Lung (tissue), 11 donors: ENCODE measurements at regions not wholly inside any gene's neighbourhood (a gene's known extent, or its start where the extent isn't known, plus 50 kb on each side); places are given as distances from the start of the nearest gene placed in this dataset.

Experiments used
- ATAC-seq: fragments of 200-7000 bp; cut with Tn5 transposase; one replicate; pipeline ENCODE4 v1.9.1; 2020; ENCODE audit warnings: moderate number of reproducible peaks; ENCODE audit not compliant: insufficient read depth, low FRiP score
- DNase-seq, 3 donors: peaks; one replicate each; pipeline ENCODE4 v3.0.0-alpha.2; 2013 to 2017
- H3K27ac ChIP-seq, 2 donors: one replicate each; pipeline ENCODE4 v1.5.1; 2013; ENCODE audit warnings: mild to moderate bottlenecking in 2 of 2, moderate library complexity in 2 of 2, control low read depth in 1 of 2, inconsistent platforms in 1 of 2, low read depth in 1 of 2, low read length in 1 of 2
- H3K27me3 ChIP-seq, 3 donors: one replicate each; pipeline ENCODE4 v1.5.1; 2013; ENCODE audit warnings: low read length in 2 of 3; ENCODE audit not compliant: control insufficient read depth in 3 of 3, insufficient read depth in 3 of 3
- H3K36me3 ChIP-seq, 4 donors: one replicate each; pipeline ENCODE4 v1.5.1; 2013; ENCODE audit warnings: low read length in 4 of 4, mild to moderate bottlenecking in 1 of 4, moderate library complexity in 1 of 4; ENCODE audit not compliant: control insufficient read depth in 4 of 4, insufficient read depth in 4 of 4
- H3K4me1 ChIP-seq, 5 donors: one replicate each; pipeline ENCODE4 v1.5.1; 2013; ENCODE audit warnings: low read length in 5 of 5, mild to moderate bottlenecking in 2 of 5, moderate library complexity in 1 of 5; ENCODE audit not compliant: control insufficient read depth in 5 of 5, insufficient read depth in 5 of 5
- H3K4me3 ChIP-seq: one replicate; pipeline ENCODE4 v1.5.1; 2013; ENCODE audit warnings: mild to moderate bottlenecking, control low read depth, moderate library complexity
- H3K9ac ChIP-seq, 2 donors: one replicate each; pipeline ENCODE4 v1.5.1; 2013; ENCODE audit warnings: low read length in 2 of 2, control low read depth in 1 of 2; ENCODE audit not compliant: insufficient read depth in 1 of 2
- H3K9me3 ChIP-seq, 4 donors: one replicate each; pipeline ENCODE4 v1.5.1; 2013; ENCODE audit warnings: low read length in 3 of 4, mild to moderate bottlenecking in 1 of 4, moderate library complexity in 1 of 4; ENCODE audit not compliant: control insufficient read depth in 4 of 4, insufficient read depth in 3 of 4
- WGBS, 2 donors: extraction: QIAGEN DNeasy Blood & Tissue Kit; methylation state at CpG; one replicate each; pipeline ENCODE4 v1.1.7; 2013; 5-methylcytosine and 5-hydroxymethylcytosine counted together
- TF ChIP-seq, protein P1 (sequence below): IDR thresholded peaks from 2 replicates; pipeline ENCODE4 v1.5.1; 2012; ENCODE audit warnings: mild to moderate bottlenecking; ENCODE audit errors: control extremely low read depth, extremely low read depth
- donor health status: control.
- donor health status: control.
- donor health status: Bipolar disorder and iron deficiency.
- donor health status: healthy.
- donor health status: DM: yes; HTN: yes; CAD: no.

DNA sequence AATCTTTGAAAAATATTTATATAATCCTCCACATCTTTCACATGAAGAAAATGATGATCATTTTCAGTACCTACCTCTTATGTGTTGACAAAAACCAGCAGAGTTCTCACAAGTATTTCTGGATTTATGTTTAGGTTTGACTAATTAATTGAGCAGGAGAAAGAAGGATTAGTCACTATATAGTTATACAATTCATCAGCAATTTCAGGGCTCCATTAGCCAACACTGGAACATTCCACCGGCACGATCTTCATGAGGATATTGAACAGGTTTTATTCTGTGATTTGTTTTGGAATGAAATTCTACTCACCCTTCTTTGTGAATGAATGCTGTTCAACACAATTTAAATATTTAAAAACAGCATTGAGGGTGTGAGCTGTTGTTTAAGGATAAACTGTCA, 163.2 kb downstream of the SEM1 start:
- no peaks in the 10 kb centered on the region for H3K27me3 ChIP-seq

DNA sequence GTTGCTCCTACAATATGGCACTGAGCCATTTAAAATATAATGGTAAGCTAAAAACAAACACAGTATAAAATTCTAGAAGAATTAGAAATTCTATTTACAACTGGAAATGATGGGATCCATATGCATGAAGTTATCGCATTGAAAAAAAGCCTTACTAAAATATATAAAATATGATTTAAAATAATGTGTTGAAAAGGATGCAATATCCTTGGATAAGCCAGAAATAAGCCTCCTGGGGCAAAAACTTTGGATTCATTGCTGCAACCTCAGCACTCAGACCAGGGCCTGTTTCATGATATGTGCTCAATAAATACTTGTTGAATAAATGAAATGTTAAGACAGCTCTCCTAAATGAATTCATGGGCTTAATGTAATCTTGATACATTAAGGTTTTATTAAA, 170.2 kb downstream of the SEM1 start:
- H3K4me1 ChIP-seq = no peaks in the 10 kb centered on the region
- H3K9me3 ChIP-seq = no peaks in the 10 kb centered on the region
- no peak overlapping the region for H3K27ac ChIP-seq
- TF ChIP-seq, protein P1, sequence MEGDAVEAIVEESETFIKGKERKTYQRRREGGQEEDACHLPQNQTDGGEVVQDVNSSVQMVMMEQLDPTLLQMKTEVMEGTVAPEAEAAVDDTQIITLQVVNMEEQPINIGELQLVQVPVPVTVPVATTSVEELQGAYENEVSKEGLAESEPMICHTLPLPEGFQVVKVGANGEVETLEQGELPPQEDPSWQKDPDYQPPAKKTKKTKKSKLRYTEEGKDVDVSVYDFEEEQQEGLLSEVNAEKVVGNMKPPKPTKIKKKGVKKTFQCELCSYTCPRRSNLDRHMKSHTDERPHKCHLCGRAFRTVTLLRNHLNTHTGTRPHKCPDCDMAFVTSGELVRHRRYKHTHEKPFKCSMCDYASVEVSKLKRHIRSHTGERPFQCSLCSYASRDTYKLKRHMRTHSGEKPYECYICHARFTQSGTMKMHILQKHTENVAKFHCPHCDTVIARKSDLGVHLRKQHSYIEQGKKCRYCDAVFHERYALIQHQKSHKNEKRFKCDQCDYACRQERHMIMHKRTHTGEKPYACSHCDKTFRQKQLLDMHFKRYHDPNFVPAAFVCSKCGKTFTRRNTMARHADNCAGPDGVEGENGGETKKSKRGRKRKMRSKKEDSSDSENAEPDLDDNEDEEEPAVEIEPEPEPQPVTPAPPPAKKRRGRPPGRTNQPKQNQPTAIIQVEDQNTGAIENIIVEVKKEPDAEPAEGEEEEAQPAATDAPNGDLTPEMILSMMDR = no peak
- no peaks in the 10 kb centered on the region for H3K36me3 ChIP-seq
- H3K4me3 ChIP-seq = no peak overlapping the region
- no peak for DNase-seq
- 96% methylated on average over 1 of the region's 1 CpG for WGBS, 2 donors
- H3K9ac ChIP-seq = no peak overlapping the region
- no peak for ATAC-seq
- H3K27me3 ChIP-seq = no peaks in the 10 kb centered on the region

More for the DNA sequence above, 163.2 kb downstream of the SEM1 start:
- Histone ChIP-seq H3K27ac (no peak overlapping the region), H3K9me3 (no peaks in the 10 kb centered on the region), H3K4me1 (peaks cover 0 to 2% (median 0%) of the 10 kb centered on the region in 5 donors), H3K36me3 (no peaks in the 10 kb centered on the region), H3K9ac (no peak overlapping the region), H3K4me3 (no peak overlapping the region)
- DNase-seq = no peak
- ATAC-seq = no peak
- 90 to 96% methylated on average over 2 of the region's 2 CpGs for WGBS, 2 donors
- TF ChIP-seq, protein P1 = no peak

DNA sequence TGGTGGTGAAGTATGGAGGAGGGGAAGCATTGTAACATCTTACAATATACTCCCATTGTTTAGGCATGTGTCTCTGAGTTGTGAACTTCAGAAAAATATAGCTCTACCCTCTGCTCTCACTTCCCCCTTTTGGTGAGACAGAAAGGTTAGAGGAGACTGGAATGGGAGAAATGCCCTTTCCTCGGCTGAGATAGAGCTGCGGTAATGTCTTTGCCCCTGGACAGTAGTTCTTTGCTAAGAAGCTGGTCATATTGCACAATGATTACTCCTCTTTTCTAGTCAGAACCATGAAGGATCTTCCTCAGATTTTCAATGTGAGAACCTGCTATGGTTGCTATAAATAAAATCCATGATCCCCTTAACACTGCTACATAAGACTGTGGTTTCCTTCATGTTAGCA, 171.0 kb downstream of the SEM1 start:
- H3K4me3 ChIP-seq = no peak overlapping the region
- H3K9me3 ChIP-seq = no peaks in the 10 kb centered on the region
- no peak overlapping the region for H3K9ac ChIP-seq
- WGBS, 2 donors = 33 to 36% methylated on average over 2 of the region's 2 CpGs
- no peak for ATAC-seq
- TF ChIP-seq, protein P1 = no peak
- H3K4me1 ChIP-seq = no peaks in the 10 kb centered on the region
- H3K27me3 ChIP-seq = no peaks in the 10 kb centered on the region
- DNase-seq = no peak
- H3K27ac ChIP-seq = no peak overlapping the region
- no peaks in the 10 kb centered on the region for H3K36me3 ChIP-seq

DNA sequence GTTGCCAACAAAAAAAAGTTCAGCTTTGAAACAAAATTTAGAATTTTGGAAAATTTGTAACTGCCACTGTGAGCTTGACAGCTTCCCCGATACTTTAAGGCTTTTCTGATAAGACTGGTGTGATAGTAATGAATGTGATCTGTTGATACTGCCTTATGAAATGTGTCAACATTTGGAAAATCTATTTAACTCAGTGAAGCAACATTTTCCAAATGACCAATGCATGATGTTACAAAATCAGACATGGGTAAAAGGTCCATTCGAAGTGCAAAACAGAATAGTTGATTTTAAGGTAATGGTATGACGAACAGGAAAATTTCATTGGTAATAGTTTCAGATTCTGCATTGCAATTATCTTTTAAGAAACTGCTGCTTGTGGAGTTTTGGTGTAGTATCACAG, 175.4 kb downstream of the SEM1 start:
- H3K9me3 ChIP-seq = no peaks in the 10 kb centered on the region
- H3K36me3 ChIP-seq = no peaks in the 10 kb centered on the region
- 59 to 71% methylated on average over 3 of the region's 3 CpGs for WGBS, 2 donors
- DNase-seq = no peak
- ATAC-seq = no peak
- no peak overlapping the region for H3K4me3 ChIP-seq
- no peak overlapping the region for H3K9ac ChIP-seq
- H3K4me1 ChIP-seq = peaks cover 0 to 10% (median 0%) of the 10 kb centered on the region in 5 donors
- TF ChIP-seq, protein P1 = no peak
- no peak overlapping the region for H3K27ac ChIP-seq
- H3K27me3 ChIP-seq = no peaks in the 10 kb centered on the region
